ENCODE measurements at regions not wholly inside any gene's neighbourhood (a gene's known extent, or its start where the extent isn't known, plus 50 kb on each side); places are given as distances from the start of the nearest gene placed in this dataset.

GRCh38 chr5:53366245-53366644 lies 114.2 kb upstream of the FST start:
- TF ChIP-seq POLR2A (IDR thresholded peaks at IDR 0.05; ENCODE audit: low read depth, low read length) (no peak), POLR2AphosphoS5 (IDR thresholded peaks at IDR 0.05; ENCODE audit: low read depth, low read length) (no peak), PAX5 (IDR thresholded peaks at IDR 0.05; ENCODE audit: insufficient read depth, low read length, severe bottlenecking) (no peak), SPI1 (IDR thresholded peaks at IDR 0.05; ENCODE audit: low read depth, low read length) (no peak)

Data from GM12891 (cell line).